MM.1S (cell line): ENCODE measurements at regions not wholly inside any gene's neighbourhood (a gene's known extent, or its start where the extent isn't known, plus 50 kb on each side); places are given as distances from the start of the nearest gene placed in this dataset.

ENCODE experiments used
- DNase-seq: peaks from one replicate; pipeline ENCODE4 v3.0.0-alpha.2; 2015
- H2AFZ ChIP-seq: fragments of 300-600 bp; sonication (generic); 2 replicates; pipeline ENCODE4 v1.6.0; 2016; ENCODE audit warnings: antibody characterized with exemption, low read length
- H3F3A ChIP-seq: fragments of 300-600 bp; sonication (generic); 2 replicates; pipeline ENCODE4 v1.6.1; 2016; ENCODE audit warnings: mild to moderate bottlenecking, antibody characterized with exemption, low read length, moderate library complexity, mixed read lengths; ENCODE audit not compliant: insufficient read depth
- H3K27ac ChIP-seq: fragments of 300-600 bp; sonication (generic); 2 replicates; pipeline ENCODE4 v1.5.1; 2016; ENCODE audit warnings: mild to moderate bottlenecking, low read length
- H3K27me3 ChIP-seq: fragments of 300-600 bp; sonication (generic); replicated peaks from 2 replicates; pipeline ENCODE4 v1.6.0; 2016; ENCODE audit warnings: low read length; ENCODE audit not compliant: insufficient read depth
- H3K36me3 ChIP-seq: fragments of 300-600 bp; sonication (generic); replicated peaks from 2 replicates; pipeline ENCODE4 v1.6.1; 2016; ENCODE audit warnings: mild to moderate bottlenecking, low read length, mixed read lengths; ENCODE audit not compliant: insufficient read depth
- H3K4me1 ChIP-seq: fragments of 300-600 bp; sonication (generic); 2 replicates; pipeline ENCODE4 v1.6.1; 2016; ENCODE audit warnings: low read length, mixed read lengths
- H3K4me2 ChIP-seq: fragments of 300-600 bp; sonication (generic); 2 replicates; pipeline ENCODE4 v1.6.0; 2016; ENCODE audit warnings: low read depth, low read length
- H3K4me3 ChIP-seq: fragments of 300-600 bp; sonication (generic); 2 replicates; pipeline ENCODE4 v1.5.1; 2016; ENCODE audit warnings: low read length, mixed read lengths
- H3K79me2 ChIP-seq: fragments of 300-600 bp; sonication (generic); 2 replicates; pipeline ENCODE4 v1.6.1; 2016; ENCODE audit warnings: mixed run types, low read length, mixed read lengths
- H3K9ac ChIP-seq: fragments of 300-600 bp; sonication (generic); 2 replicates; pipeline ENCODE4 v1.6.1; 2016; ENCODE audit warnings: low read length, mixed read lengths
- H3K9me2 ChIP-seq: fragments of 300-600 bp; sonication (generic); replicated peaks from 2 replicates; pipeline ENCODE4 v1.6.1; 2016; ENCODE audit warnings: mild to moderate bottlenecking, low read length, mixed read lengths; ENCODE audit not compliant: insufficient read depth
- H3K9me3 ChIP-seq: fragments of 300-600 bp; sonication (generic); replicated peaks from 2 replicates; pipeline ENCODE4 v1.6.1; 2016; ENCODE audit warnings: mild to moderate bottlenecking, low read length, mixed read lengths; ENCODE audit not compliant: insufficient read depth
- H4K20me1 ChIP-seq: fragments of 300-600 bp; sonication (generic); 2 replicates; pipeline ENCODE4 v1.6.1; 2016; ENCODE audit warnings: mild to moderate bottlenecking, low read length, moderate library complexity, mixed read lengths; ENCODE audit not compliant: insufficient read depth
- EZH2 ChIP-seq: fragments of 300-600 bp; sonication (generic); optimal IDR thresholded peaks from 2 replicates; pipeline ENCODE3; 2017; ENCODE audit warnings: low read depth, mild to moderate bottlenecking, antibody characterized with exemption, low read length, mixed read lengths
- EZH2phosphoT487 ChIP-seq: fragments of 300-600 bp; sonication (generic); IDR thresholded peaks from 2 replicates; pipeline ENCODE4 v1.6.1; 2018; ENCODE audit warnings: antibody characterized with exemption, low read length
- TF ChIP-seq, protein P1 (sequence below): fragments of 300-600 bp; sonication (generic); IDR thresholded peaks from 2 replicates; pipeline ENCODE4 v1.5.1; 2016; ENCODE audit warnings: antibody characterized with exemption, low read length, mixed read lengths

- H4K20me1 ChIP-seq, result no peaks in the 10 kb centered on the region
- TF ChIP-seq, protein P1, sequence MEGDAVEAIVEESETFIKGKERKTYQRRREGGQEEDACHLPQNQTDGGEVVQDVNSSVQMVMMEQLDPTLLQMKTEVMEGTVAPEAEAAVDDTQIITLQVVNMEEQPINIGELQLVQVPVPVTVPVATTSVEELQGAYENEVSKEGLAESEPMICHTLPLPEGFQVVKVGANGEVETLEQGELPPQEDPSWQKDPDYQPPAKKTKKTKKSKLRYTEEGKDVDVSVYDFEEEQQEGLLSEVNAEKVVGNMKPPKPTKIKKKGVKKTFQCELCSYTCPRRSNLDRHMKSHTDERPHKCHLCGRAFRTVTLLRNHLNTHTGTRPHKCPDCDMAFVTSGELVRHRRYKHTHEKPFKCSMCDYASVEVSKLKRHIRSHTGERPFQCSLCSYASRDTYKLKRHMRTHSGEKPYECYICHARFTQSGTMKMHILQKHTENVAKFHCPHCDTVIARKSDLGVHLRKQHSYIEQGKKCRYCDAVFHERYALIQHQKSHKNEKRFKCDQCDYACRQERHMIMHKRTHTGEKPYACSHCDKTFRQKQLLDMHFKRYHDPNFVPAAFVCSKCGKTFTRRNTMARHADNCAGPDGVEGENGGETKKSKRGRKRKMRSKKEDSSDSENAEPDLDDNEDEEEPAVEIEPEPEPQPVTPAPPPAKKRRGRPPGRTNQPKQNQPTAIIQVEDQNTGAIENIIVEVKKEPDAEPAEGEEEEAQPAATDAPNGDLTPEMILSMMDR, result no peak
- TF ChIP-seq EZH2 (no peak), EZH2phosphoT487 (no peak)
- no peaks in the 10 kb centered on the region for H3K9me2 ChIP-seq
- no peaks in the 10 kb centered on the region for H3K79me2 ChIP-seq
- DNase-seq, result no peak
- H3K27me3 ChIP-seq, result no peaks in the 10 kb centered on the region
- no peak overlapping the region for H3K4me2 ChIP-seq
- no peaks in the 10 kb centered on the region for H3K4me1 ChIP-seq
- H2AFZ ChIP-seq, result no peak overlapping the region
- H3K27ac ChIP-seq, result no peak overlapping the region
- no peak overlapping the region for H3K9ac ChIP-seq
- H3F3A ChIP-seq, result no peaks in the 10 kb centered on the region
- H3K9me3 ChIP-seq, result no peaks in the 10 kb centered on the region
- no peak overlapping the region for H3K4me3 ChIP-seq
- H3K36me3 ChIP-seq, result no peaks in the 10 kb centered on the region
Measured at GRCh38 chr3:157931517-157931916, 174.7 kb downstream of the SHOX2 start.

- no peaks in the 10 kb centered on the region for H3K79me2 ChIP-seq
- no peaks in the 10 kb centered on the region for H3K4me1 ChIP-seq
- no peaks in the 10 kb centered on the region for H3K9me2 ChIP-seq
- H3K27me3 ChIP-seq, result no peaks in the 10 kb centered on the region
- no peaks in the 10 kb centered on the region for H3K9me3 ChIP-seq
- H2AFZ ChIP-seq, result no peak overlapping the region
- no peak overlapping the region for H3K9ac ChIP-seq
- no peak for DNase-seq
- no peaks in the 10 kb centered on the region for H4K20me1 ChIP-seq
- H3K27ac ChIP-seq, result no peak overlapping the region
- no peaks in the 10 kb centered on the region for H3F3A ChIP-seq
- H3K4me3 ChIP-seq, result no peak overlapping the region
- TF ChIP-seq, protein P1, result no peak
- H3K36me3 ChIP-seq, result no peaks in the 10 kb centered on the region
- no peak overlapping the region for H3K4me2 ChIP-seq
Measured at GRCh38 chr3:157930000-157930780, 176.0 kb downstream of the SHOX2 start.

DNA sequence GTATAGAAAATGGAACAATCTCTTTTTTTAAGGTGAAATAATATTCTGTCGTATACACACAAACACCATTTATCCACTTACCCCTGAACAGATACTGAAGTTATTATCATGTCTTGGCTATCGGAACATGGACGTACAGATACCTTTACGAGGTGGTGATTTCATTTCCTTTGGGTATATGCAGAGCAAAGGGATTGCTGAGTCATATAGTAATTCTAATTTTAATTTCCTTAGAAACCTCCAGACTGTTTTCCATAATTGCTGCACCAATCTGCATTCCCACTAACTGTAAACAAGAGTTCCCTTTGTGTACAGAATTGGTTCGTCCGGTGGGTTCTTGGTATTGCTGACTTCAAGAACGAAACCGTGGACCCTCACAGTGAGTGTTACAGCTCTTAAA, 179.4 kb downstream of the SHOX2 start:
- Histone ChIP-seq H3K9me3 (no peaks in the 10 kb centered on the region), H3K79me2 (no peaks in the 10 kb centered on the region), H3K4me2 (no peak overlapping the region), H3K9me2 (no peaks in the 10 kb centered on the region), H3K27me3 (no peaks in the 10 kb centered on the region), H3K36me3 (no peaks in the 10 kb centered on the region), H2AFZ (no peak overlapping the region), H4K20me1 (no peaks in the 10 kb centered on the region), H3K4me3 (no peak overlapping the region), H3K9ac (no peak overlapping the region), H3F3A (no peaks in the 10 kb centered on the region), H3K27ac (no peak overlapping the region), H3K4me1 (peaks cover 11% of the 10 kb centered on the region)
- TF ChIP-seq EZH2phosphoT487, result no peak
- TF ChIP-seq, protein P1, result no peak
- no peak for TF ChIP-seq EZH2
- DNase-seq, result no peak
